HepG2 (cell line): ENCODE measurements at regions not wholly inside any gene's neighbourhood (a gene's known extent, or its start where the extent isn't known, plus 50 kb on each side); places are given as distances from the start of the nearest gene placed in this dataset.

Source experiments
- ATAC-seq: fragments of 200-7000 bp; cut with Tn5 transposase; 3 replicates; pipeline ENCODE4 v1.9.1; 2020; ENCODE audit warnings: mild to moderate bottlenecking, moderate library complexity
- BruUV-seq: library from RNA; stranded (reverse); fragments of 400-500 nt; replicated peaks from 2 replicates; lab custom pipeline; 2021; lab: Mats Ljungman, UMichigan
- CTCF ChIA-PET: fragments of 300-600 bp; formaldehyde crosslinking; extraction: SDS; loops from one replicate; lab custom pipeline; 2021; ENCODE audit warnings: low total read pairs, inconsistent platforms, low intra/inter-chr PET ratio; lab: Yijun Ruan, JAX
- POLR2A ChIA-PET: fragments of 350-600 bp; sonication (Branson Sonifier 250); formaldehyde crosslinking; loops from one replicate; lab custom pipeline; 2020; ENCODE audit warnings: antibody characterized with exemption, inconsistent platforms; lab: Yijun Ruan, JAX
- DNase-seq: peaks from one replicate; pipeline ENCODE4 v3.0.0-alpha.2; 2015; ENCODE audit warnings: low spot score
- FAIRE-seq: peaks from 3 replicates; lab custom pipeline; 2011; peaks lifted over from hg19 to GRCh38; lab: Jason Lieb, UNC
- H2AFZ ChIP-seq: one replicate; pipeline ENCODE4 v1.6.1; 2011; ENCODE audit warnings: low read length, inconsistent platforms
- H3K27ac ChIP-seq: fragments of 300-600 bp; 3 replicates; pipeline ENCODE4 v1.8.0; 2011; ENCODE audit warnings: mixed run types, mild to moderate bottlenecking, mixed read lengths, low read length, inconsistent platforms; ENCODE audit not compliant: insufficient read depth; ENCODE audit errors: extremely low read length
- H3K27me3 ChIP-seq, 2 experiments: fragments of 200-600 bp in 1 of 2; 2 replicates in 1 of 2; 3 replicates in 1 of 2; pipeline versions ENCODE4 v1.6.0 to v1.8.0; 2011; ENCODE audit warnings: low read length in 2 of 2, mild to moderate bottlenecking in 2 of 2, moderate library complexity in 2 of 2, inconsistent platforms in 1 of 2; ENCODE audit not compliant: insufficient read depth in 2 of 2, control insufficient read depth in 1 of 2
- H3K36me3 ChIP-seq, 2 experiments: fragments of 200-600 bp in 1 of 2; replicated peaks in 1 of 2; 2 replicates in 1 of 2; 3 replicates in 1 of 2; pipeline versions ENCODE4 v1.5.1 to v1.8.0; 2011; ENCODE audit warnings: low read length in 2 of 2, inconsistent platforms in 1 of 2; ENCODE audit not compliant: insufficient read depth in 2 of 2, control insufficient read depth in 1 of 2
- H3K4me1 ChIP-seq: 2 replicates; pipeline ENCODE4 v1.5.1; 2012; ENCODE audit warnings: low read length, inconsistent platforms; ENCODE audit not compliant: insufficient read depth
- H3K4me2 ChIP-seq: 2 replicates; pipeline ENCODE4 v1.6.0; 2011; ENCODE audit warnings: low read depth, low read length, inconsistent platforms
- H3K4me3 ChIP-seq, 3 experiments: fragments of 200-600 bp in 1 of 3; sonication (generic), shearing (Covaris generic) in 1 of 3; replicated peaks in 1 of 3; 2 replicates each; pipeline ENCODE4 v1.5.1; 2011 to 2016; ENCODE audit warnings: low read length in 3 of 3, inconsistent platforms in 2 of 3, low read depth in 2 of 3, mild to moderate bottlenecking in 2 of 3, control low read depth in 1 of 3, mixed read lengths in 1 of 3; ENCODE audit not compliant: insufficient read depth in 1 of 3
- H3K79me2 ChIP-seq: one replicate; pipeline ENCODE4 v1.6.1; 2011; ENCODE audit warnings: low read length, inconsistent platforms; ENCODE audit not compliant: insufficient read depth
- H3K9ac ChIP-seq: 2 replicates; pipeline ENCODE4 v1.6.0; 2011; ENCODE audit warnings: mild to moderate bottlenecking, low read depth, low read length, inconsistent platforms; ENCODE audit not compliant: insufficient read depth
- H3K9me3 ChIP-seq: 2 replicates; pipeline ENCODE4 v1.5.1; 2012; ENCODE audit warnings: mild to moderate bottlenecking, low read length
- H4K20me1 ChIP-seq: 2 replicates; pipeline ENCODE4 v1.6.0; 2011; ENCODE audit warnings: inconsistent platforms, mild to moderate bottlenecking, low read length, moderate library complexity; ENCODE audit not compliant: insufficient read depth
- ARNT2 ChIP-seq: sonication (generic); formaldehyde crosslinking; IDR thresholded peaks from 2 replicates; pipeline ENCODE4 v1.8.0; 2022; ENCODE audit warnings: mild to moderate bottlenecking, low read depth, missing genetic modification reagents, moderate library complexity
- HNRNPH1 ChIP-seq: fragments of 200-400 bp; formaldehyde crosslinking; optimal IDR thresholded peaks from 2 replicates; pipeline ENCODE3; 2017; ENCODE audit warnings: mild to moderate bottlenecking, low read depth, low read length
- HNRNPK ChIP-seq: fragments of 200-400 bp; formaldehyde crosslinking; IDR thresholded peaks from 2 replicates; pipeline ENCODE4 v1.6.1; 2018; ENCODE audit warnings: low read length, low read depth, moderate library complexity, mild to moderate bottlenecking; ENCODE audit not compliant: poor library complexity, severe bottlenecking
- IRF2 ChIP-seq: IDR thresholded peaks from 2 replicates; pipeline ENCODE4 v1.6.1; 2018; ENCODE audit warnings: missing genetic modification reagents, missing compliant biosample characterization
- KLF11 ChIP-seq: IDR thresholded peaks from 2 replicates; pipeline ENCODE4 v1.6.1; 2016; ENCODE audit warnings: missing compliant biosample characterization
- MEIS2 ChIP-seq: sonication (generic); formaldehyde crosslinking; IDR thresholded peaks from 2 replicates; pipeline ENCODE4 v1.9.0; 2021; ENCODE audit warnings: mild to moderate bottlenecking, missing genetic modification reagents
- SAFB2 ChIP-seq: sonication (generic); formaldehyde crosslinking; IDR thresholded peaks from 2 replicates; pipeline ENCODE4 v1.5.1; 2020; ENCODE audit warnings: missing genetic modification reagents, low read depth, mild to moderate bottlenecking, borderline replicate concordance
- SP1 ChIP-seq, 2 experiments: fragments of 450-650 bp in 1 of 2; sonication (generic) in 1 of 2; formaldehyde crosslinking in 1 of 2; IDR thresholded peaks; 2 replicates each; pipeline versions ENCODE4 v1.4.0 to v1.6.1; 2016 to 2020; ENCODE audit warnings: missing genetic modification reagents in 1 of 2
- ZFX ChIP-seq: sonication (generic); formaldehyde crosslinking; IDR thresholded peaks from 2 replicates; pipeline ENCODE4 v1.4.0; 2020; ENCODE audit warnings: mild to moderate bottlenecking, low read depth, missing genetic modification reagents, moderate library complexity
- ZNF12 ChIP-seq: sonication (generic); formaldehyde crosslinking; IDR thresholded peaks from 2 replicates; pipeline ENCODE4 v1.5.0; 2020; ENCODE audit warnings: missing genetic modification reagents
- ZNF446 ChIP-seq: sonication (generic); formaldehyde crosslinking; IDR thresholded peaks from 2 replicates; pipeline ENCODE4 v1.5.0; 2020; ENCODE audit warnings: mild to moderate bottlenecking, missing genetic modification reagents
- WGBS: methylation state at CpG from one replicate; pipeline ENCODE4 v1.1.6; 2017; ENCODE audit warnings: low lambda C conversion rate; 5-methylcytosine and 5-hydroxymethylcytosine counted together
- in situ Hi-C: cut with HindIII; loops from 2 replicates; pipeline ENCODE4 v1.10.0; 2017; ENCODE audit warnings: low pct_unique_long_range_greater_than_20kb; ENCODE audit not compliant: extremely low pct_ligation_motif_present
- intact Hi-C: fragments of 100-400 bp; cut with micrococcal nuclease; formaldehyde crosslinking; loops from one replicate; pipeline ENCODE4 v1.10.0; 2022; ENCODE audit not compliant: unreplicated experiment
- TF ChIP-seq, protein P1 (sequence below): sonication (generic); formaldehyde crosslinking; IDR thresholded peaks from 2 replicates; pipeline ENCODE4 v1.5.0; 2020; ENCODE audit warnings: mild to moderate bottlenecking, missing genetic modification reagents
- TF ChIP-seq, protein P2 (sequence below): sonication (generic); formaldehyde crosslinking; IDR thresholded peaks from 2 replicates; pipeline ENCODE4 v1.9.0; 2021; ENCODE audit warnings: missing genetic modification reagents, borderline replicate concordance

- Histone ChIP-seq H2AFZ (no peak overlapping the region), H3K27me3 (no peaks in the 10 kb centered on the region), H3K4me1 (no peaks in the 10 kb centered on the region), H3K36me3 (no peaks in the 10 kb centered on the region), H3K79me2 (no peaks in the 10 kb centered on the region)
- 0% methylated on average over 1 of the region's 4 CpGs for WGBS
- no TSS peak for BruUV-seq
- in situ Hi-C loops = loop anchor here (10.0 kb wide), 1 partner anchor 244 kb away; the partner anchor contains the start of gene EFNB1
- no peak for TF ChIP-seq HNRNPH1
- no peak for TF ChIP-seq SP1 (IDR thresholded peaks at IDR 0.05)
- no peak for TF ChIP-seq SP1 (CRISPR knock-in tag; IDR thresholded peaks at IDR 0.05)
- TF ChIP-seq ZFX (CRISPR knock-in tag) = no peak
- TF ChIP-seq MEIS2 = no peak
- no peak for TF ChIP-seq SAFB2
- TF ChIP-seq ZNF12 (CRISPR knock-in tag) = no peak
- no peak for TF ChIP-seq KLF11 (CRISPR knock-in tag)
- TF ChIP-seq, protein P1, sequence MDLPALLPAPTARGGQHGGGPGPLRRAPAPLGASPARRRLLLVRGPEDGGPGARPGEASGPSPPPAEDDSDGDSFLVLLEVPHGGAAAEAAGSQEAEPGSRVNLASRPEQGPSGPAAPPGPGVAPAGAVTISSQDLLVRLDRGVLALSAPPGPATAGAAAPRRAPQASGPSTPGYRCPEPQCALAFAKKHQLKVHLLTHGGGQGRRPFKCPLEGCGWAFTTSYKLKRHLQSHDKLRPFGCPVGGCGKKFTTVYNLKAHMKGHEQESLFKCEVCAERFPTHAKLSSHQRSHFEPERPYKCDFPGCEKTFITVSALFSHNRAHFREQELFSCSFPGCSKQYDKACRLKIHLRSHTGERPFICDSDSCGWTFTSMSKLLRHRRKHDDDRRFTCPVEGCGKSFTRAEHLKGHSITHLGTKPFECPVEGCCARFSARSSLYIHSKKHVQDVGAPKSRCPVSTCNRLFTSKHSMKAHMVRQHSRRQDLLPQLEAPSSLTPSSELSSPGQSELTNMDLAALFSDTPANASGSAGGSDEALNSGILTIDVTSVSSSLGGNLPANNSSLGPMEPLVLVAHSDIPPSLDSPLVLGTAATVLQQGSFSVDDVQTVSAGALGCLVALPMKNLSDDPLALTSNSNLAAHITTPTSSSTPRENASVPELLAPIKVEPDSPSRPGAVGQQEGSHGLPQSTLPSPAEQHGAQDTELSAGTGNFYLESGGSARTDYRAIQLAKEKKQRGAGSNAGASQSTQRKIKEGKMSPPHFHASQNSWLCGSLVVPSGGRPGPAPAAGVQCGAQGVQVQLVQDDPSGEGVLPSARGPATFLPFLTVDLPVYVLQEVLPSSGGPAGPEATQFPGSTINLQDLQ (CRISPR knock-in tag) = no peak
- TF ChIP-seq ARNT2 (CRISPR knock-in tag) = no peak
- TF ChIP-seq ZNF446 (CRISPR knock-in tag) = no peak
- TF ChIP-seq IRF2 = no peak
- TF ChIP-seq, protein P2, sequence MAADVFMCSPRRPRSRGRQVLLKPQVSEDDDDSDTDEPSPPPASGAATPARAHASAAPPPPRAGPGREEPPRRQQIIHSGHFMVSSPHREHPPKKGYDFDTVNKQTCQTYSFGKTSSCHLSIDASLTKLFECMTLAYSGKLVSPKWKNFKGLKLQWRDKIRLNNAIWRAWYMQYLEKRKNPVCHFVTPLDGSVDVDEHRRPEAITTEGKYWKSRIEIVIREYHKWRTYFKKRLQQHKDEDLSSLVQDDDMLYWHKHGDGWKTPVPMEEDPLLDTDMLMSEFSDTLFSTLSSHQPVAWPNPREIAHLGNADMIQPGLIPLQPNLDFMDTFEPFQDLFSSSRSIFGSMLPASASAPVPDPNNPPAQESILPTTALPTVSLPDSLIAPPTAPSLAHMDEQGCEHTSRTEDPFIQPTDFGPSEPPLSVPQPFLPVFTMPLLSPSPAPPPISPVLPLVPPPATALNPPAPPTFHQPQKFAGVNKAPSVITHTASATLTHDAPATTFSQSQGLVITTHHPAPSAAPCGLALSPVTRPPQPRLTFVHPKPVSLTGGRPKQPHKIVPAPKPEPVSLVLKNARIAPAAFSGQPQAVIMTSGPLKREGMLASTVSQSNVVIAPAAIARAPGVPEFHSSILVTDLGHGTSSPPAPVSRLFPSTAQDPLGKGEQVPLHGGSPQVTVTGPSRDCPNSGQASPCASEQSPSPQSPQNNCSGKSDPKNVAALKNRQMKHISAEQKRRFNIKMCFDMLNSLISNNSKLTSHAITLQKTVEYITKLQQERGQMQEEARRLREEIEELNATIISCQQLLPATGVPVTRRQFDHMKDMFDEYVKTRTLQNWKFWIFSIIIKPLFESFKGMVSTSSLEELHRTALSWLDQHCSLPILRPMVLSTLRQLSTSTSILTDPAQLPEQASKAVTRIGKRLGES = no peak
- no peak for TF ChIP-seq HNRNPK
- TF ChIP-seq, all 625 proteins: peak for 0
- intact Hi-C loops = no loop called here
- CTCF ChIA-PET = no interaction called here
- H3K9ac ChIP-seq = no peak overlapping the region
- no peak for DNase-seq
- no peak overlapping the region for H3K4me3 ChIP-seq
- no peak overlapping the region for H3K4me2 ChIP-seq
- no peak for FAIRE-seq
- H3K9me3 ChIP-seq = no peaks in the 10 kb centered on the region
- H3K27ac ChIP-seq = no peak overlapping the region
- POLR2A ChIA-PET = no interaction called here
- no peaks in the 10 kb centered on the region for H4K20me1 ChIP-seq
- no peak for ATAC-seq
Measured at GRCh38 chrX:69069086-69069445, 96.2 kb downstream of the PJA1 start.
